GM20000 (cell line): ENCODE measurements at regions not wholly inside any gene's neighbourhood (a gene's known extent, or its start where the extent isn't known, plus 50 kb on each side); places are given as distances from the start of the nearest gene placed in this dataset.

Experiments used
- DNase-seq: peaks from one replicate; pipeline ENCODE4 v3.0.0; 2012; ENCODE audit warnings: low spot score
- TF ChIP-seq, protein P1 (sequence below): IDR thresholded peaks from 2 replicates; pipeline ENCODE4 v1.5.1; 2012; ENCODE audit warnings: mild to moderate bottlenecking, control low read depth; ENCODE audit errors: extremely low read depth, missing control alignments

DNA sequence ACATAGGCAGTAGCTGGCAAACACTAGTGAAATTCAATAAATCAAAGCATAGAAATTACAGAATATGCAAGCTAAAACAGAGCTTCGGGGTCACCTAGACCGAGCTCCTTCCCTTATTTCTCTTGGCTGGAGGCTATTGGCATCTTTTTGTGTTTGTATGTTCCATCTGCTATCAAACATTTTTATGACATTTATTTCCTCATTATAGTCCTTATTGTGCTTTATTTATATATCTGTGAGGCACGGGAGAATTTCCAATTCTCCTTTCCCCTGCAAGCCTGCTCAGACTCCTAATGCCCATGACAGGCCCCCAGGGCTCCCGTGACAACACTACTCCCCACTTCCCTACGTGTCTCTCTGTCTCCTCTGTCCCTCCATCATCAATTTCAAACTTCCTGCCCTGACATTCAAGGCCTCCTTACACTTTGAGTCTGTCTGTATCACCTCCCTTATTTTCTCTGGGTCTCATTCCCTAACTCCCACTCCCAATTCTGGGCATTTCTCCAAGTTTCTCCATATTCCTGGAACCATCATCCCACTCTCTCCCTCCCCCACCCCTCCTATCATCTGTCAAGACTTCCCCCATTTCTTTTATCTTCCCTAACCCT is 316.9 kb downstream of the OSR1 start:
- no peak for DNase-seq
- TF ChIP-seq, protein P1, sequence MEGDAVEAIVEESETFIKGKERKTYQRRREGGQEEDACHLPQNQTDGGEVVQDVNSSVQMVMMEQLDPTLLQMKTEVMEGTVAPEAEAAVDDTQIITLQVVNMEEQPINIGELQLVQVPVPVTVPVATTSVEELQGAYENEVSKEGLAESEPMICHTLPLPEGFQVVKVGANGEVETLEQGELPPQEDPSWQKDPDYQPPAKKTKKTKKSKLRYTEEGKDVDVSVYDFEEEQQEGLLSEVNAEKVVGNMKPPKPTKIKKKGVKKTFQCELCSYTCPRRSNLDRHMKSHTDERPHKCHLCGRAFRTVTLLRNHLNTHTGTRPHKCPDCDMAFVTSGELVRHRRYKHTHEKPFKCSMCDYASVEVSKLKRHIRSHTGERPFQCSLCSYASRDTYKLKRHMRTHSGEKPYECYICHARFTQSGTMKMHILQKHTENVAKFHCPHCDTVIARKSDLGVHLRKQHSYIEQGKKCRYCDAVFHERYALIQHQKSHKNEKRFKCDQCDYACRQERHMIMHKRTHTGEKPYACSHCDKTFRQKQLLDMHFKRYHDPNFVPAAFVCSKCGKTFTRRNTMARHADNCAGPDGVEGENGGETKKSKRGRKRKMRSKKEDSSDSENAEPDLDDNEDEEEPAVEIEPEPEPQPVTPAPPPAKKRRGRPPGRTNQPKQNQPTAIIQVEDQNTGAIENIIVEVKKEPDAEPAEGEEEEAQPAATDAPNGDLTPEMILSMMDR = no peak

DNA sequence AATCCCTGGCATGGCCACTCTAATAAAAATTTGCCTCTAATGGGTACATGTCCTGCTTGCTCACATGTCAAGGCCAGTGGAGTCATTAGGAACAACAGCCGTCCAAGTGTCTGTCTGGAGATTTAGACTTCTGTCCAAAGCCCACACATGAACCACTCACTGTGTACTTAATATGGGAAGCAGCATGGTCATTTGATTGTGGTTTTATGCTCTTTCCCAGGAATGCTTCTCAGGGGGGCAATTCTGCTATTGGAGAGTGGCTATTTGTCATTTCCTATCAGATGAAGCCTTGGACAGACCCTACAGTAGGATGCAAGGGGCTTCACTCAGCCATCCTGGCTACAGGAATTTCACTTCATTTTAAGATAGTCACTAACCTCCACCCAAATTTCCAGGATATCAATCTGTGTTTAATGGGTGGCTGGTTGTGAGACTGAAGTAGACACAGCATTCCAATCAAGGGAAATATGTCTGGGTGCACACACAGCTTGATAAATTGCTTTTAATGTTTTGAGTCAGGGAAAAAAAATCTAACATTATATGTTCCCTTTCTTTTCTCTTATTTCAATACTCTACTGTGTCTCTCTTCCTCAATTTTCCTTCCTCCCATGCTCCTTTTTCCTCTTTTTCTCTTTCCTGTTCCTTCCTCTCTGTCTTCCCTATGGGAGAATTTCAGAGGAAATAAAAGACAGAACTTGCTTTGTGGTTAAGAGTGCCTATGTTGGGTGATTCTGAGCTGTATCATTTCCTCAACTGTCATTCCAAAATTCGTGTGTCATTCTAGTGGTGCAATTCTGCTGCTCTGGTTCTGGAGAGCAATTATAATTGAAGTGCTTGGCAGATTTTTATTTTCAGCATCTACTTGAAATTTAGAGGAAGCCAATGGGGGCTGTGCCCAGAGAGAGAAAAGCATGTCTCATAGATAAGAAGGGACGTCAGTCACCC is 320.1 kb downstream of the OSR1 start:
- DNase-seq = no peak
- TF ChIP-seq, protein P1 = no peak

DNA sequence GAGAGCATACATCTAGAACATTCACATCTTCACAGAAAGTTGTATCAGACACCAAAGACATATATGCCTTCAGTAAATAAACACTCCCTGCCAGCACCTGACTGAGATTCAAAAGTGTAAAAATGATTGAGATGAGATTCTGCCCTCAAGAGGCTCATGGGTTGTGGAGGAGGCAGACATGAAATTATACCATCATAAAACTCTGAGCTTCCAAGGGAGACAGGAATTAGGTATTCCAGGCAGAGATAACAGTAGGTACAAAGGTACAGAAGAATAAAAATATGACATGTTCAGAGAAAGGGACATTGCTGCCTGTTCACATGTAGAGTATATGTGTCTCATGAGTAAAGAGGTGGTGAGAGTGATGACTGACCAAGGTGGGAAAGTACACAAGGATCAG is 322.3 kb downstream of the OSR1 start:
- DNase-seq = no peak
- TF ChIP-seq, protein P1 = no peak

DNA sequence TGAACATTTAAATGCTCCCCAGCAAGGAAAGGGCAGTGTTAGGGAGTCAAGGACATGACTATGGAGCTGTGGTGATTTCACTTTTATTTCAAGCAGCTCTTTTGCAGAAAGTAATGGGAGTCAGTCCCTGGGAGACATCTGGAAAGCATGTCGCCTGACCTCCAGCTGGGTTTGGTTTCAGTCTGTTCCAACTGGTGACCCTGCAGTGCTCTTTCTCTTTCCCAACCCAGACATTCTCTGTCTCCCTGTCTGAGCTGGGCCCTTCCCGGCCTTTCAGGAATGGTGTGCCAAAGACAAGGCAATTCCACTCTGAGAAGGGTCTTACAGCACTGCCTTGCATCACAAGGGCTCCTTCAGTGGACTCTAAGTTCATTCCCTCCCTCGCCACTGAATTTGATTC is 323.2 kb downstream of the OSR1 start:
- TF ChIP-seq, protein P1 = no peak
- no peak for DNase-seq

DNA sequence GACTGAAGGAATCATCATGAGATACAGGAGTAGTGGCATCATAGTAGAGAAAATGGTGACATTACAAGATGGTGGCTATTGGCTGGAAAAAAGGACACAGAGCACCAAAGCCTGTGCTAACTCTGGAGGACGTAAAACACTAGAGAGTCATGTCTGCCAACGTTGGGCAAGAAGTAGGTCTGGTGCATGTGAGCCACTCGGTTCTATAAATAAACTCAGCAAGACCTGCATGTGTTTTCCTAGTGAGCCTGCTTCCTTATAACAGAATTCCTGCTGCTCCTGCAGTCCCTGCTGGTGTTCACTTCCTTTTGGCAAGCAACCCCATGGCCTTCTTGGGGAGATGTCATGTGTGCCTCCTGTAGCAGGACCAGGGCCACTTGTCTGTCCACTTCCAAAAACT is 325.2 kb downstream of the OSR1 start:
- TF ChIP-seq, protein P1 = no peak
- DNase-seq = no peak

DNA sequence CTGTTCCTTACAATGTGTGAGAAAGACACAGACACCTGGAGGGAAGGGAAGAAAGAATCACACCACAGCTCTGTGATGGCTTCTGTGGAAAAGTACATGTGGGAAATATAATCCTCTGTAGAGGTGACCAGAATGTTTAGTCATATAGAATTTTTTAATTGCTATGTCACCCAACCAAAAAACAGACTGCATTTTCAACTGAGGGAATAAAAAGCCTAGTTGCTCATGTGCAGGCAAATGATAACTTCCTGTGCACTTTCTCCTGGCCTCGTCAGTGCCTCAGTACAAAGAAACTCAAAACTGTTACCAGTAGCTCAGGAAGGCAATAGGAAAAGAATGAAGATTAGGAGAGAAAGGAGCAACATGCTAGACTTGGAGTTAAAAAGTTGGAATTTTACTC is 326.8 kb downstream of the OSR1 start:
- no peak for DNase-seq
- TF ChIP-seq, protein P1 = no peak

DNA sequence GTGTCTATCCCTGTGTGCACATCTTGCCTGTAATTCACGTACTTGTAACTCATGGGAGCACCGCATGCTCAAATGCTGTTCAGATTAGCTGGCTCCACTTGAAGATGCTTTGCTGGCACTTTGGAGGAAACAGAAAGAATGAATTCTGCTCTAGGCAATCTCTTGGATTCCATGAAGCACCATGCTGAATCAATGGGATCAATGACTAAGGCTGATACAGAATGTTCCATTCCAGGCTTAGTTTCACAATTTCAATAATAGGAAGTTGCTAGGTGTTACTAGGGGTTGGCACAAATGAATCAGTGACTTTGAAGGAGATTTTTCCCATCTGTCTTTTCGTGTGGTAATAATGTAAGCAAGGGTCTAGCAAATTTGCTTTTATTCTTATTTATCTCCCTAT is 328.8 kb downstream of the OSR1 start:
- DNase-seq = no peak
- TF ChIP-seq, protein P1 = no peak
